Adrenal gland (tissue), 5 donors: ENCODE measurements at regions not wholly inside any gene's neighbourhood (a gene's known extent, or its start where the extent isn't known, plus 50 kb on each side); places are given as distances from the start of the nearest gene placed in this dataset.

Source experiments
- CTCF ChIP-seq, 6 experiments: fragments of 450-650 bp in 4 of 6; fragments of 200-600 bp in 2 of 6; sonication (generic) in 1 of 6; IDR thresholded peaks; 1 replicate in 5 of 6; 2 replicates in 1 of 6; pipeline versions ENCODE4 v1.5.1 to v1.8.0; 2016 to 2021; ENCODE audit warnings: antibody characterized with exemption in 6 of 6, mild to moderate bottlenecking in 2 of 6, moderate library complexity in 1 of 6
- POLR2A ChIP-seq, 2 donors: fragments of 450-650 bp; IDR thresholded peaks; one replicate each; pipeline ENCODE4 v1.6.1; 2017; ENCODE audit warnings: antibody characterized with exemption in 2 of 2, mild to moderate bottlenecking in 2 of 2, moderate library complexity in 1 of 2
- donor health status: DM: no; HTN: no; CAD: no.

- TF ChIP-seq CTCF (IDR thresholded peaks at IDR 0.05) (no peak), POLR2A (IDR thresholded peaks at IDR 0.05) (no peak)
These were observed 175.2 kb upstream of the HDAC4 start for GRCh38 chr2:239575931-239576445.
